Tibial artery (tissue), 4 donors: ENCODE measurements at regions not wholly inside any gene's neighbourhood (a gene's known extent, or its start where the extent isn't known, plus 50 kb on each side); places are given as distances from the start of the nearest gene placed in this dataset.
"Not testable (repeated sequence)": the region's sequence is repeated elsewhere in the genome, so short reads cannot be mapped to it uniquely, and the experiment has no call there.

Source experiments
- DNase-seq, 2 donors: peaks; one replicate each; pipeline ENCODE4 v3.0.0-alpha.2; 2019
- H3K27ac ChIP-seq, 2 donors: fragments of 200-600 bp; sonication (generic) in 1 of 2; 1 replicate in 1 of 2; 2 replicates in 1 of 2; pipeline ENCODE4 v1.5.1; 2018 to 2019; ENCODE audit warnings: mild to moderate bottlenecking in 1 of 2
- H3K27me3 ChIP-seq, 2 donors: fragments of 200-600 bp; sonication (generic) in 1 of 2; one replicate each; pipeline versions ENCODE4 v1.5.1 to v1.6.0; 2016 to 2019
- H3K36me3 ChIP-seq, 3 donors: fragments of 200-600 bp; sonication (generic) in 2 of 3; one replicate each; pipeline ENCODE4 v1.5.1; 2016 to 2019; ENCODE audit warnings: mild to moderate bottlenecking in 2 of 3
- H3K4me1 ChIP-seq, 4 donors: fragments of 200-600 bp; sonication (generic) in 2 of 4; 1 replicate in 3 of 4; 2 replicates in 1 of 4; pipeline ENCODE4 v1.5.1; 2016 to 2019
- H3K4me3 ChIP-seq, 2 donors: fragments of 200-600 bp; sonication (generic) in 1 of 2; 1 replicate in 1 of 2; 2 replicates in 1 of 2; pipeline ENCODE4 v1.5.1; 2018 to 2019; ENCODE audit warnings: mild to moderate bottlenecking in 2 of 2
- H3K9me3 ChIP-seq, 3 donors: fragments of 200-600 bp; sonication (generic) in 1 of 3; one replicate each; pipeline ENCODE4 v1.5.1; 2016 to 2019
- intact Hi-C: fragments of 100-400 bp; cut with DNase I; formaldehyde crosslinking; loops from one replicate; pipeline ENCODE4 v1.15.0; 2023; ENCODE audit warnings: low total_unique reads
- TF ChIP-seq, protein P1 (sequence below), 2 experiments: fragments of 200-600 bp in 1 of 2; fragments of 450-650 bp in 1 of 2; IDR thresholded peaks; one replicate each; pipeline ENCODE4 v1.5.1; 2017 to 2019; ENCODE audit warnings: antibody characterized with exemption in 2 of 2, mild to moderate bottlenecking in 1 of 2, moderate library complexity in 1 of 2

DNA sequence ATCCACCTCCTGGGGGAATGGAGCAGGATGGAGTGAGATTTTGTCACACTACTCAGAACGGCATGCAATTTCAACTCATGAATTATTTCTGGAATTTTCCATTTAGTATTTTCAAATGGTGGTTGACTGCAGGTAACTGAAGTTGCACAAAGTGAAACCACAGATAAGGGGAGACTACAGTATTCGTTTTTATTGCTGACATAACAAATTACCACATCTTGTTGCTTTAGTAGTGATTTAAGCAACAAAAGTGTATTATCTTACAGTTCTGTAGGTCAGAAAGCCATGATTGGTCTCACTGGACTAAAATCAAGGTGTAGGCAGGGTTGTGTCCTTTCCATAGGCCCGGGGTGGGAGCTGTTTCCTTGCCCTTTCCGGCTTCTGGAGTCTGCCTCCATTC is 133.4 kb upstream of the B3GAT2 start:
- intact Hi-C loops, result no loop called here
- Histone ChIP-seq H3K36me3 (no peaks in the 10 kb centered on the region), H3K9me3 (no peaks in the 10 kb centered on the region), H3K27me3 (no peaks in the 10 kb centered on the region), H3K27ac (no peak overlapping the region), H3K4me3 (no peak overlapping the region), H3K4me1 (no peaks in the 10 kb centered on the region)
- TF ChIP-seq, protein P1, sequence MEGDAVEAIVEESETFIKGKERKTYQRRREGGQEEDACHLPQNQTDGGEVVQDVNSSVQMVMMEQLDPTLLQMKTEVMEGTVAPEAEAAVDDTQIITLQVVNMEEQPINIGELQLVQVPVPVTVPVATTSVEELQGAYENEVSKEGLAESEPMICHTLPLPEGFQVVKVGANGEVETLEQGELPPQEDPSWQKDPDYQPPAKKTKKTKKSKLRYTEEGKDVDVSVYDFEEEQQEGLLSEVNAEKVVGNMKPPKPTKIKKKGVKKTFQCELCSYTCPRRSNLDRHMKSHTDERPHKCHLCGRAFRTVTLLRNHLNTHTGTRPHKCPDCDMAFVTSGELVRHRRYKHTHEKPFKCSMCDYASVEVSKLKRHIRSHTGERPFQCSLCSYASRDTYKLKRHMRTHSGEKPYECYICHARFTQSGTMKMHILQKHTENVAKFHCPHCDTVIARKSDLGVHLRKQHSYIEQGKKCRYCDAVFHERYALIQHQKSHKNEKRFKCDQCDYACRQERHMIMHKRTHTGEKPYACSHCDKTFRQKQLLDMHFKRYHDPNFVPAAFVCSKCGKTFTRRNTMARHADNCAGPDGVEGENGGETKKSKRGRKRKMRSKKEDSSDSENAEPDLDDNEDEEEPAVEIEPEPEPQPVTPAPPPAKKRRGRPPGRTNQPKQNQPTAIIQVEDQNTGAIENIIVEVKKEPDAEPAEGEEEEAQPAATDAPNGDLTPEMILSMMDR (IDR thresholded peaks at IDR 0.05), result no peak
- DNase-seq, result no peak

DNA sequence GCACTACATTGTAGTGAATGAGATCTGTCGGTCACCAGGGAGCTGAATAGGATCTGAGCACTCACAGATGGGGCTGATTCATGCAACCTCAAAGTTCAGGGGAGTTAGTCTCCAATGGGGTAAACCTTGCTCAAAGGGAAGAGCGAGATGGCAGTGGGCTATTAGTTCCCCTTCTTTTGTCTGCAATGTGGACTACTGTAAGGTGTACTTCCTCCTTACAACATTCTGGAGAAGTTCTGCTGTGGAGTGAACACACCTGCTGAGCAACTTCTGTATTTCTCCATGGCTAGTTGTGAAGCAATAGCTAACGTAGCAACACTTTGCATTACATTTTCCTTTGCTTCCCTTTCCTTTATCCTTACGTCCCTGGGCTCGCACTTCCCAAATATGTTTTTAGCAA is 134.3 kb upstream of the B3GAT2 start:
- TF ChIP-seq, protein P1 (IDR thresholded peaks at IDR 0.05), result no peak
- intact Hi-C loops, result no loop called here
- Histone ChIP-seq H3K27ac (no peak overlapping the region), H3K4me3 (no peak overlapping the region), H3K36me3 (no peaks in the 10 kb centered on the region), H3K27me3 (no peaks in the 10 kb centered on the region), H3K9me3 (no peaks in the 10 kb centered on the region), H3K4me1 (no peaks in the 10 kb centered on the region)
- DNase-seq, result no peak

- H3K9me3 ChIP-seq, result no peaks in the 10 kb centered on the region
- H3K27ac ChIP-seq, result no peak overlapping the region
- TF ChIP-seq, protein P1 (IDR thresholded peaks at IDR 0.05), result no peak
- intact Hi-C loops, result no loop called here
- no peak overlapping the region for H3K4me3 ChIP-seq
- H3K4me1 ChIP-seq, result no peaks in the 10 kb centered on the region
- no peaks in the 10 kb centered on the region for H3K27me3 ChIP-seq
- H3K36me3 ChIP-seq, result no peaks in the 10 kb centered on the region
- no peak for DNase-seq
Observed at GRCh38 chr6:71091956-71092355, 135.1 kb upstream of the B3GAT2 start.

GRCh38 chr6:71097264-71097663 is 140.4 kb upstream of the B3GAT2 start:
- H3K9me3 ChIP-seq, result peaks cover 0 to 20% (median 5%) of the 10 kb centered on the region in 3 donors
- H3K27ac ChIP-seq, intact Hi-C loops, H3K4me3 ChIP-seq, H3K27me3 ChIP-seq, H3K36me3 ChIP-seq, DNase-seq, H3K4me1 ChIP-seq: not testable (repeated sequence)

GRCh38 chr6:71099649-71100048 is 142.8 kb upstream of the B3GAT2 start:
- DNase-seq, result no peak
- Histone ChIP-seq H3K36me3 (no peaks in the 10 kb centered on the region), H3K9me3 (peaks cover 0 to 20% (median 5%) of the 10 kb centered on the region in 3 donors), H3K27me3 (no peaks in the 10 kb centered on the region), H3K4me3 (no peak overlapping the region), H3K4me1 (no peaks in the 10 kb centered on the region), H3K27ac (no peak overlapping the region)
- intact Hi-C loops, result no loop called here
- TF ChIP-seq, protein P1 (IDR thresholded peaks at IDR 0.05), result no peak

- intact Hi-C loops, result no loop called here
- no peak overlapping the region for H3K4me3 ChIP-seq
- H3K27ac ChIP-seq, result no peak overlapping the region
- DNase-seq, result no peak
- no peaks in the 10 kb centered on the region for H3K36me3 ChIP-seq
- peaks cover 0 to 20% (median 5%) of the 10 kb centered on the region in 3 donors for H3K9me3 ChIP-seq
- H3K27me3 ChIP-seq, result no peaks in the 10 kb centered on the region
- H3K4me1 ChIP-seq, result peaks cover 0 to 22% (median 15%) of the 10 kb centered on the region in 4 donors
- TF ChIP-seq, protein P1 (IDR thresholded peaks at IDR 0.05), result no peak
Observed at GRCh38 chr6:71103130-71103529, 146.3 kb upstream of the B3GAT2 start.
